Heart right ventricle (tissue), 16 donors: ENCODE measurements at regions not wholly inside any gene's neighbourhood (a gene's known extent, or its start where the extent isn't known, plus 50 kb on each side); places are given as distances from the start of the nearest gene placed in this dataset.

Experiments used
- ATAC-seq, 8 donors: fragments of 200-7000 bp; cut with Tn5 transposase; one replicate each; pipeline ENCODE4 v1.9.1; 2020; ENCODE audit warnings: mild to moderate bottlenecking in 8 of 8, moderate library complexity in 8 of 8, moderate number of reproducible peaks in 1 of 8
- DNase-seq, 2 donors: peaks; one replicate each; pipeline ENCODE4 v3.0.0-alpha.2; 2020
- H3K27ac ChIP-seq, 10 donors: fragments of 200-600 bp; sonication (generic) in 2 of 10; one replicate each; pipeline versions ENCODE4 v1.5.0 to v1.8.0; 2020 to 2022; ENCODE audit warnings: mild to moderate bottlenecking in 3 of 10
- H3K27me3 ChIP-seq, 7 donors: fragments of 200-600 bp; one replicate each; pipeline ENCODE4 v1.8.0; 2021 to 2022; ENCODE audit warnings: mild to moderate bottlenecking in 2 of 7
- H3K36me3 ChIP-seq, 9 donors: fragments of 200-600 bp; sonication (generic) in 1 of 9; one replicate each; pipeline versions ENCODE4 v1.5.0 to v1.8.0; 2020 to 2022; ENCODE audit warnings: mild to moderate bottlenecking in 2 of 9
- H3K4me1 ChIP-seq, 9 donors: fragments of 200-600 bp; sonication (generic) in 1 of 9; one replicate each; pipeline versions ENCODE4 v1.5.0 to v1.8.0; 2020 to 2022; ENCODE audit warnings: mild to moderate bottlenecking in 4 of 9
- H3K4me3 ChIP-seq, 10 donors: fragments of 200-600 bp; sonication (generic) in 2 of 10; one replicate each; pipeline versions ENCODE4 v1.5.0 to v1.8.0; 2020 to 2022; ENCODE audit warnings: mild to moderate bottlenecking in 7 of 10, moderate library complexity in 2 of 10
- H3K9me3 ChIP-seq, 11 donors: fragments of 200-600 bp in 10 of 11; sonication (generic) in 2 of 11; one replicate each; pipeline versions ENCODE4 v1.5.0 to v1.8.0; 2013 to 2022; ENCODE audit warnings: mild to moderate bottlenecking in 2 of 11, control low read depth in 1 of 11, moderate library complexity in 1 of 11
- WGBS, 2 donors: extraction: QIAGEN DNeasy Blood & Tissue Kit; methylation state at CpG; one replicate each; pipeline ENCODE4 v1.1.7; 2013; ENCODE audit warnings: inconsistent platforms in 1 of 2; 5-methylcytosine and 5-hydroxymethylcytosine counted together
- intact Hi-C, 10 donors: fragments of 100-400 bp; cut with DNase I; formaldehyde crosslinking; loops; one replicate each; pipeline versions ENCODE4 v1.11.1 to v1.14.2; 2022
- TF ChIP-seq, protein P1 (sequence below), 9 donors: fragments of 200-600 bp; sonication (generic) in 2 of 9; IDR thresholded peaks; one replicate each; pipeline versions ENCODE4 v1.5.0 to v1.8.0; 2021 to 2022; ENCODE audit warnings: antibody characterized with exemption in 9 of 9, mild to moderate bottlenecking in 5 of 9, moderate library complexity in 1 of 9
- donor health status: Arrhythmogenic right ventricular cardiomyopathy.
- donor health status: ischemic (EF 13 %, LVEDD 7.1; RV severe dilation, severe dysfunction).
- donor health status: healthy with polysubstance abuse.
- donor health status: DM: no; HTN: yes; CAD: no.
- donor health status: DM: no; HTN: no; CAD: no.
- donor health status: ischemic (EF 25% LVEDD 6.9; RV normal size, moderate dysfunction).
- donor health status: ischemic (EF 25% LVEDD 5.7; RV mildly dilated, moderate dysfunction).
- donor health status: healthy.
- donor health status: DM: yes; HTN: yes; CAD: no.
- donor health status: Ischemic cardiomyopathy.
- donor health status: ischemic (EF 35%, LVEDD 5.7; RV mildly dilated, moderate dysfunction).
- donor health status: nonischemic (EF 11% LVEDD 7.7; RV severe dilation, severe dysfunction).
- donor health status: DM: yes; HTN: yes; CAD: no.
- donor health status: PGD.
- donor health status: ischemic (EF 29% LVEDD 5.4; RV normal size, mild dysfunction).
- donor health status: nonischemic (EF 23%, LVEDD 6.1; RV moderate dilation, normal function).

DNA sequence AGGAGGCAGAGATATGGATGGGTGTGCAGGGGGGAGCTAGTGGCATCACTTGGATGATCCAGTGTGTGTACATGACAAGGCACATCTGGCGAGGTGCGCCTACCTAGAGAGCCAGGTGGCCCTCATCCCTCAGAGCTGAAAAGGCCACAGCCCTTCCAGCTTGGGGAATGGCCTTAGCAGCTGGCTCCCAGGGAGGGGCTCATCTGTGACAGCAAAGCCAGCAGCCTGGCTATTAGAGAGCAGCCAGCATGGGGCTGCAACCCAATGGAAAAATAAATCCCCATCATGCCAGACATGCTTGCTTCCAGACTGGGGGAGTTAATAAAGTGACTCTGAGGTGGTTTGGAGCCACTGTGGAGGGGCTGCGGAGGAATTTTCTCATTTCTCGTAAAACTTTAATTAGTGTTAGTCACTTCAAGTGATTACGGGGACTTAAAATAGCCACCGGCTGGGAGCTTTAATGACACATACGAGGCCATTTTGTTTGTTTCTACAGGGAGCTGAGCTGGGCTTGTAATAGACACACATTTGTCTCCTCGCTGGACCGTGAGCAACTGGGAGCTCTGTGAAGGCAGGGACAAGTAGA is 111.2 kb upstream of the ALX4 start:
- TF ChIP-seq, protein P1, sequence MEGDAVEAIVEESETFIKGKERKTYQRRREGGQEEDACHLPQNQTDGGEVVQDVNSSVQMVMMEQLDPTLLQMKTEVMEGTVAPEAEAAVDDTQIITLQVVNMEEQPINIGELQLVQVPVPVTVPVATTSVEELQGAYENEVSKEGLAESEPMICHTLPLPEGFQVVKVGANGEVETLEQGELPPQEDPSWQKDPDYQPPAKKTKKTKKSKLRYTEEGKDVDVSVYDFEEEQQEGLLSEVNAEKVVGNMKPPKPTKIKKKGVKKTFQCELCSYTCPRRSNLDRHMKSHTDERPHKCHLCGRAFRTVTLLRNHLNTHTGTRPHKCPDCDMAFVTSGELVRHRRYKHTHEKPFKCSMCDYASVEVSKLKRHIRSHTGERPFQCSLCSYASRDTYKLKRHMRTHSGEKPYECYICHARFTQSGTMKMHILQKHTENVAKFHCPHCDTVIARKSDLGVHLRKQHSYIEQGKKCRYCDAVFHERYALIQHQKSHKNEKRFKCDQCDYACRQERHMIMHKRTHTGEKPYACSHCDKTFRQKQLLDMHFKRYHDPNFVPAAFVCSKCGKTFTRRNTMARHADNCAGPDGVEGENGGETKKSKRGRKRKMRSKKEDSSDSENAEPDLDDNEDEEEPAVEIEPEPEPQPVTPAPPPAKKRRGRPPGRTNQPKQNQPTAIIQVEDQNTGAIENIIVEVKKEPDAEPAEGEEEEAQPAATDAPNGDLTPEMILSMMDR (IDR thresholded peaks at IDR 0.05), result no peak
- WGBS, 2 donors, result 78 to 84% methylated on average over 9 of the region's 9 CpGs
- intact Hi-C loops, result no loop called here

DNA sequence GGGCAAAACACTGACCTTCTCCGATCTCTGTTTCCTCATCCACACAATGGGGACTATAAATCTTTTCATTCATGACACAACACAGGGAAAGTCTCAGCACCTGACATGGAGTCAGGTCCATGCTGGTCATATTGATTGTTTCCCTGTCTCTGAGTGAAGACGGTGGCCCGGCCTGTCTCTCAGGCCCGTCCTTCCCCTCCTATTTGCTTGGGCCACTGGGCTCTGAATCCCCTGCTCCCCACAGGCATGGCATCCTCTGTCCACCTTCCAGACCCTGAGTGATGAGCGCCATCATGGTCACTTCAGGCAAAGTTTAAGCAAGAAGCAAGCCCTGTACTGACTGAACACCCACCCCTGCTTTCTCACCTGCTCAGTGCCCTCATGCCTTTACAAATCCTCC is 113.3 kb upstream of the ALX4 start:
- Histone ChIP-seq H3K4me1 (no peaks in the 10 kb centered on the region), H3K36me3 (no peaks in the 10 kb centered on the region), H3K27ac (no peak overlapping the region), H3K9me3 (no peaks in the 10 kb centered on the region), H3K27me3 (peaks cover 0 to 8% (median 0%) of the 10 kb centered on the region in 7 donors), H3K4me3 (no peak overlapping the region)
- WGBS, 2 donors, result 86 to 89% methylated on average over 5 of the region's 5 CpGs
- DNase-seq (no peak), ATAC-seq (no peak)
- intact Hi-C loops, result no loop called here
- TF ChIP-seq, protein P1 (IDR thresholded peaks at IDR 0.05), result no peak

More for the DNA sequence above, 111.2 kb upstream of the ALX4 start:
- no peaks in the 10 kb centered on the region for H3K36me3 ChIP-seq
- H3K27me3 ChIP-seq, result peaks cover 0 to 7% (median 0%) of the 10 kb centered on the region in 7 donors
- no peak overlapping the region for H3K4me3 ChIP-seq
- no peaks in the 10 kb centered on the region for H3K4me1 ChIP-seq
- ATAC-seq (no peak), DNase-seq (no peak)
- no peaks in the 10 kb centered on the region for H3K9me3 ChIP-seq
- no peak overlapping the region for H3K27ac ChIP-seq

DNA sequence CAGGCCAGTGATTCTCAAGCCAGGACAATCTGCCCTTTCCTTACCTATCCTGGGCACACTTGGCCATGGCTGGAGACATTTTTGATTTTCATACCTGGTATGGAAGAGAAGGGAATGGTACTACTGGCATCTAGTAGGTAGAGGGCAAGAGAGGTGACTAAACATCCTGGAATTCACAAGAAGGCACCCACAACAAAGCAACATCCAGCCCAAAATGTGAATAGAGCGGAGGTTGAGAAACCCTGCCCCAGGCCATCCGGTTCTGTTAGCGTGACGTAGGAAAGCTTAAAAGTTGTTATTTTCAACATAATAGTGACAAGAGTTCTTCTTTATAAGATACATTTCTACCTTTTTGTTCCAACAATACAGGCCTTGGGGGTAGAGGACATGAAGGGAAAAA is 114.9 kb upstream of the ALX4 start:
- WGBS, 2 donors, result 94 to 97% methylated on average over 4 of the region's 4 CpGs
- intact Hi-C loops, result no loop called here
- DNase-seq, result no peak
- TF ChIP-seq, protein P1 (IDR thresholded peaks at IDR 0.05), result no peak
- no peak overlapping the region for H3K27ac ChIP-seq
- no peak overlapping the region for H3K4me3 ChIP-seq
- H3K27me3 ChIP-seq, result peaks cover 0 to 8% (median 0%) of the 10 kb centered on the region in 7 donors
- no peaks in the 10 kb centered on the region for H3K4me1 ChIP-seq
- no peak for ATAC-seq
- no peaks in the 10 kb centered on the region for H3K9me3 ChIP-seq
- H3K36me3 ChIP-seq, result no peaks in the 10 kb centered on the region

DNA sequence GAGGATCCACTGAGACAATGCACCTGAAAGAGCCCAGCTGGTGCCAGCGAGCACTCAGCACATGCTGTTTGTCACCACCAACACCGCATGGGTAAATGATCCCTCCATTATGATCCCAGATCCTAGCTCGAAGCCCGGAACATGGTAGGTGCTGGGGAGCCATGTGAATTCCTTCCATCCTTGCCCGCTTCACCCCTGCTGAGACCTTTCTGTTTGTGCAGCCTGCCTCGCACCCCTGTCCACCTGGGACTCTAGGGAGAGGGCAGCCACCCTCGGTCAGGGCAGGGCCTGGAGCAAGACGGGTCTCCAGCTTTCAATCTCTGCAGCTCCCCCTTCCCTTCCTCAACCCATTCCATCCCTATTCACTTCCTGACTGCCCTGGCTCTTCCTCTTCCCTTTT is 116.2 kb upstream of the ALX4 start:
- ATAC-seq, result no peak
- DNase-seq, result no peak
- Histone ChIP-seq H3K27ac (no peak overlapping the region), H3K27me3 (peaks cover 0 to 8% (median 0%) of the 10 kb centered on the region in 7 donors), H3K4me1 (no peaks in the 10 kb centered on the region), H3K4me3 (no peak overlapping the region), H3K36me3 (no peaks in the 10 kb centered on the region), H3K9me3 (no peaks in the 10 kb centered on the region)
- intact Hi-C loops, result no loop called here
- 82 to 86% methylated on average over 8 of the region's 8 CpGs for WGBS, 2 donors
- TF ChIP-seq, protein P1 (IDR thresholded peaks at IDR 0.05), result no peak
